Nephron (organoid): ENCODE measurements at regions not wholly inside any gene's neighbourhood (a gene's known extent, or its start where the extent isn't known, plus 50 kb on each side); places are given as distances from the start of the nearest gene placed in this dataset.
"Not testable (repeated sequence)": the region's sequence is repeated elsewhere in the genome, so short reads cannot be mapped to it uniquely, and the experiment has no call there.

Experiments
- H3K27ac Mint-ChIP-seq, 3 experiments: 2 replicates each; pipeline ENCODE4 v1.8.0; 2020; ENCODE audit warnings: mixed read lengths in 3 of 3, mild to moderate bottlenecking in 2 of 3, moderate library complexity in 1 of 3
- H3K27me3 Mint-ChIP-seq: 2 replicates; pipeline ENCODE4 v1.8.0; 2021; ENCODE audit warnings: low read depth, mild to moderate bottlenecking, moderate library complexity, mixed read lengths
- H3K36me3 Mint-ChIP-seq: 2 replicates; pipeline ENCODE4 v1.8.0; 2020; ENCODE audit warnings: low read depth, mixed read lengths
- H3K4me1 Mint-ChIP-seq: 2 replicates; pipeline ENCODE4 v1.8.0; 2020; ENCODE audit warnings: mixed read lengths
- H3K4me3 Mint-ChIP-seq, 3 experiments: 2 replicates each; pipeline ENCODE4 v1.8.0; 2020; ENCODE audit warnings: mild to moderate bottlenecking in 3 of 3, mixed read lengths in 3 of 3, moderate library complexity in 2 of 3
- H3K9me3 Mint-ChIP-seq: 2 replicates; pipeline ENCODE4 v1.8.0; 2020; ENCODE audit warnings: mixed read lengths
- CTCF ChIP-seq, 3 experiments: fragments of 200-600 bp; sonication (generic); IDR thresholded peaks; one replicate each; pipeline ENCODE4 v1.5.0; 2021; ENCODE audit warnings: antibody characterized with exemption in 3 of 3; ENCODE audit not compliant: unreplicated experiment in 3 of 3

GRCh38 chr14:46108228-46108627 lies 543.4 kb downstream of the RPL10L start:
- peaks cover 27% of the 10 kb centered on the region for H3K9me3 Mint-ChIP-seq
- no peaks in the 10 kb centered on the region for H3K36me3 Mint-ChIP-seq
- TF ChIP-seq CTCF (IDR thresholded peaks at IDR 0.05; ENCODE audit: unreplicated experiment in 3 of 3): no peak
- no peaks in the 10 kb centered on the region for H3K4me1 Mint-ChIP-seq
- H3K4me3 Mint-ChIP-seq: no peak overlapping the region
- peaks cover 5% of the 10 kb centered on the region for H3K27me3 Mint-ChIP-seq
- H3K27ac Mint-ChIP-seq: no peak overlapping the region

GRCh38 chr14:46100901-46101300 lies 550.7 kb downstream of the RPL10L start:
- H3K4me1 Mint-ChIP-seq, H3K27me3 Mint-ChIP-seq, H3K27ac Mint-ChIP-seq, H3K36me3 Mint-ChIP-seq, H3K4me3 Mint-ChIP-seq: not testable (repeated sequence)
- peaks cover 22% of the 10 kb centered on the region for H3K9me3 Mint-ChIP-seq

GRCh38 chr14:46091819-46092218 lies 559.8 kb downstream of the RPL10L start:
- no peak for TF ChIP-seq CTCF (IDR thresholded peaks at IDR 0.05; ENCODE audit: unreplicated experiment in 3 of 3)
- Mint-ChIP-seq H3K27ac (no peak overlapping the region), H3K36me3 (peaks cover under 1% of the 10 kb centered on the region), H3K4me3 (no peak overlapping the region), H3K27me3 (no peaks in the 10 kb centered on the region), H3K4me1 (peaks cover 4% of the 10 kb centered on the region), H3K9me3 (peaks cover 7% of the 10 kb centered on the region)

DNA sequence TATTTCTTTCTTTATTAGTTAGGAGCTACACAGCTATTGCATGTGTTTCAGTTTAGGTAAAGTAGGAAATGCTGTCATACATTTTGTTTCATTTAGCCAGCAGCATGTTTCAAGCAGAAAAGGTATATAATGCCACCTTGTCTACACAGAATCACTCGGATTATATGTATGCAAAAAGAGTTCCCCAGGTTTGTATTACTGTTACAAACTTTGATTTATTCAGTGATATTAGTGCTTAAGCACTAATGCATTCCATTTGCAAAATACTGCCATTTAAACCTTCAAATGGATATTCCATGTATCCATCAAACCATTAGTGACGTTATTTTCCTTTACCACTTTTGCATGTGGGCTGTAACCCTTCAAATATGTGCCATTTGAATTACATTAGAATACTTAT lies 564.0 kb downstream of the RPL10L start:
- no peak overlapping the region for H3K4me3 Mint-ChIP-seq
- H3K27me3 Mint-ChIP-seq: no peaks in the 10 kb centered on the region
- peaks cover 4% of the 10 kb centered on the region for H3K4me1 Mint-ChIP-seq
- peaks cover 9% of the 10 kb centered on the region for H3K36me3 Mint-ChIP-seq
- H3K9me3 Mint-ChIP-seq: peaks cover 12% of the 10 kb centered on the region
- no peak overlapping the region for H3K27ac Mint-ChIP-seq
- no peak for TF ChIP-seq CTCF (IDR thresholded peaks at IDR 0.05; ENCODE audit: unreplicated experiment in 3 of 3)

DNA sequence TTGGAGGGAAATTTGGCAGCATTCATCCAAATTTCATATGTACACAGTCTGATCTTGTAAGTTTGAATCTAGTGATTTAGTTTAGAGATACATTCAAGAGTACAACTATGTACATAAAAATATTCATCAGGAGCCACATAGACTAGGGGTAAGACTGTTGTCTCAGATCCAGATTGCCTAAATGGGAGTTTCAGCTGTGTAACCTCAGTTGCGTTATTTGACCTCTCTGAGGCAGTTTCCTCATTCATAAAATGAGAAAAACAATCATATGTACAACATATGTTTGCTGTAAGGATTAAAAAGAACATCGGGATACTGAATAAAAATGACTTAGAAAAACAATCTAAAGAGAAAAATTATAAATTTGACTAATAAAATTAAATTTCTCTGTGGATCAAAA lies 577.5 kb downstream of the RPL10L start:
- no peaks in the 10 kb centered on the region for H3K36me3 Mint-ChIP-seq
- TF ChIP-seq CTCF (IDR thresholded peaks at IDR 0.05; ENCODE audit: unreplicated experiment in 3 of 3): no peak
- no peaks in the 10 kb centered on the region for H3K4me1 Mint-ChIP-seq
- no peaks in the 10 kb centered on the region for H3K9me3 Mint-ChIP-seq
- no peak overlapping the region for H3K4me3 Mint-ChIP-seq
- H3K27ac Mint-ChIP-seq: no peak overlapping the region
- H3K27me3 Mint-ChIP-seq: no peaks in the 10 kb centered on the region

DNA sequence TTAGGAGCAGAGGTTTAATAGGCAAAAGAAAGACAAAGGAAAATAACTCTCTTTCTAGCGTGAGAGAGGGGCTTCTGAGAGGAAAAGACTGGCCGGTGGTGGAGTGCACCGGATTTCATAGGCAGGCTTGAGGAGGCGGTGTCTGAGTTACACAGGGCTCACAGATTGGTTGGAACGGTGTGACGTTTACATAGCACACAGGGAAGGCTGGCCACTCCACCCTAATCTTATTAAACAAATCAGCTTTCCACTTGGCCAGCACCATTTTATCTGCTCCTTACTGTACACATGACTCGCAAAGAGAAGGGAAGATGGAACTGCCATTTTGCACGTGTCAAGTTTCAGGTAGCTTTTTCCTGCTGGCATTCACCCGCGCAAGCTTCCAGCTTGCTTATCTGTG lies 587.7 kb downstream of the RPL10L start:
- TF ChIP-seq CTCF (IDR thresholded peaks at IDR 0.05; ENCODE audit: unreplicated experiment in 3 of 3): no peak
- Mint-ChIP-seq H3K27me3 (no peaks in the 10 kb centered on the region), H3K36me3 (no peaks in the 10 kb centered on the region), H3K9me3 (no peaks in the 10 kb centered on the region), H3K4me1 (no peaks in the 10 kb centered on the region), H3K4me3 (no peak overlapping the region), H3K27ac (no peak overlapping the region)
